CD4-positive, alpha-beta T cell treated with Interferon gamma for 1 hour (primary cell): ENCODE measurements at regions not wholly inside any gene's neighbourhood (a gene's known extent, or its start where the extent isn't known, plus 50 kb on each side); places are given as distances from the start of the nearest gene placed in this dataset.

ENCODE experiments used
- DNase-seq: peaks from one replicate; pipeline ENCODE4 v3.0.0-alpha.2; 2020

- DNase-seq = no peak
These were observed 275.8 kb downstream of the MN1 start for GRCh38 chr22:27525711-27526110.

GRCh38 chr22:27526901-27527300 is 274.7 kb downstream of the MN1 start:
- DNase-seq = no peak

GRCh38 chr22:27531782-27532530 is 269.6 kb downstream of the MN1 start:
- no peak for DNase-seq

GRCh38 chr22:27533105-27533745 is 268.3 kb downstream of the MN1 start:
- no peak for DNase-seq

GRCh38 chr22:27534720-27535125 is 266.8 kb downstream of the MN1 start:
- DNase-seq = no peak

GRCh38 chr22:27535452-27535851 is 266.1 kb downstream of the MN1 start:
- DNase-seq = no peak

GRCh38 chr22:27537501-27537900 is 264.1 kb downstream of the MN1 start:
- DNase-seq = no peak

GRCh38 chr22:27538666-27539065 is 262.9 kb downstream of the MN1 start:
- no peak for DNase-seq

- no peak for DNase-seq
These were observed 261.3 kb downstream of the MN1 start for GRCh38 chr22:27540247-27540646.

- DNase-seq = no peak
These were observed 260.7 kb downstream of the MN1 start for GRCh38 chr22:27540656-27541396.

GRCh38 chr22:27541836-27542235 is 259.7 kb downstream of the MN1 start:
- DNase-seq = no peak

GRCh38 chr22:27542602-27543001 is 259.0 kb downstream of the MN1 start:
- no peak for DNase-seq

- DNase-seq = no peak
These were observed 258.1 kb downstream of the MN1 start for GRCh38 chr22:27543460-27543859.

GRCh38 chr22:27545085-27545484 is 256.5 kb downstream of the MN1 start:
- no peak for DNase-seq

- DNase-seq = no peak
These were observed 255.2 kb downstream of the MN1 start for GRCh38 chr22:27546157-27546935.

- DNase-seq = no peak
These were observed 250.2 kb downstream of the MN1 start for GRCh38 chr22:27551402-27551801.

GRCh38 chr22:27552176-27552575 is 249.4 kb downstream of the MN1 start:
- no peak for DNase-seq

GRCh38 chr22:27552863-27553262 is 248.7 kb downstream of the MN1 start:
- no peak for DNase-seq

GRCh38 chr22:27554106-27554811 is 247.3 kb downstream of the MN1 start:
- DNase-seq = no peak

- no peak for DNase-seq
These were observed 246.6 kb downstream of the MN1 start for GRCh38 chr22:27554841-27555456.

- no peak for DNase-seq
These were observed 245.2 kb downstream of the MN1 start for GRCh38 chr22:27556371-27556770.
